ENCODE measurements at regions not wholly inside any gene's neighbourhood (a gene's known extent, or its start where the extent isn't known, plus 50 kb on each side); places are given as distances from the start of the nearest gene placed in this dataset.

DNA sequence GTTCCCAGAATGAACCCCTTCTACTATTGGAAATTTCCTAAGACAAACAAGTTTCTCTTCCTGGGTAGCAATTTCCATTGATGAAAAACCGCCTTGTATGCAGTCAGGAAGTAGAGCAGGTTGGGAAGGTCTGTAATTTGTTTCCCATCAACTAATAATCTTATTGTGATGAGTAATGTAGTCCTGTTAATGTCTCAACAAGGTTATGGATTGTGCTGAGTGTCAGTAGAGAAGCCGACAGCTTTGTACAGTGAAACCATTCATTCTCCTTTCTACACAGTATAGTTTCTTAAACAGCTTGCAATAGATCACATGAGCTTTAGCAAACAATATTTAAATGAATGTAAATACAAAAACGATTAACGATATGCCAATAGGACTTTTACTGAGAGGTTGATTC, 355.4 kb upstream of the WWC1 start:
- TF ChIP-seq EZH2 (IDR thresholded peaks at IDR 0.05; ENCODE audit: insufficient read depth, poor library complexity, severe bottlenecking): no peak
- TF ChIP-seq EZH2phosphoT487 (IDR thresholded peaks at IDR 0.05; ENCODE audit: insufficient read depth, low read depth): no peak
